ENCODE measurements at regions not wholly inside any gene's neighbourhood (a gene's known extent, or its start where the extent isn't known, plus 50 kb on each side); places are given as distances from the start of the nearest gene placed in this dataset.

- Histone ChIP-seq H3K9ac (replicated peaks in 1 of 4; ENCODE audit: extremely low read depth in 1 of 4, low read depth in 3 of 4, low read length in 3 of 4) (no peak overlapping the region), H3K4ac (replicated peaks; ENCODE audit: insufficient read length, low read depth, low read length) (no peak overlapping the region), H3K23me2 (ENCODE audit: low read depth, low read length) (no peaks in the 10 kb centered on the region; the same call in 1 of the 2 replicates), H2BK20ac (ENCODE audit: low read length) (no peak overlapping the region), H3K18ac (ENCODE audit: extremely low read depth, low read length) (no peak overlapping the region), H2BK12ac (ENCODE audit: low read depth, low read length) (no peak overlapping the region), H3K79me1 (ENCODE audit: low read depth, low read length) (no peaks in the 10 kb centered on the region), H3K4me1 (replicated peaks in 1 of 4; ENCODE audit: control insufficient read depth in 3 of 4, insufficient read depth in 4 of 4, low read length in 3 of 4) (peaks cover 0 to 7% (median 0%) of the 10 kb centered on the region in 4 experiments; a peak in 4 of 7 replicates), H3K27me3 (replicated peaks in 1 of 4; ENCODE audit: control insufficient read depth in 3 of 4, extremely low read depth in 1 of 4, insufficient read depth in 3 of 4, low read length in 3 of 4) (no peaks in the 10 kb centered on the region; a peak in 1 of 7 replicates), H2AFZ (ENCODE audit: low read length) (no peak overlapping the region), H3K9me3 (ENCODE audit: insufficient read depth in 2 of 2, low read depth in 1 of 2, low read length in 1 of 2) (no peaks in the 10 kb centered on the region), H4K20me1 (replicated peaks in 1 of 2; ENCODE audit: control insufficient read depth in 1 of 2, insufficient read depth in 2 of 2, low read length in 2 of 2) (no peaks in the 10 kb centered on the region), H3K4me3 (ENCODE audit: extremely low read depth in 1 of 4, insufficient read depth in 2 of 4, low read depth in 3 of 4, low read length in 4 of 4) (no peak overlapping the region), H3K14ac (ENCODE audit: insufficient read length) (no peak overlapping the region), H4K91ac (replicated peaks; ENCODE audit: insufficient read length, low read length) (no peak overlapping the region), H2BK15ac (ENCODE audit: low read length) (no peak overlapping the region), H3K36me3 (ENCODE audit: control insufficient read depth in 2 of 4, insufficient read depth in 4 of 4, low read length in 3 of 4) (no peaks in the 10 kb centered on the region), H3K23ac (ENCODE audit: insufficient read length) (no peak overlapping the region), H4K8ac (ENCODE audit: extremely low read depth, insufficient read depth, low read length) (no peak overlapping the region), H2BK120ac (replicated peaks; ENCODE audit: low read depth, low read length) (no peak overlapping the region), H3K27ac (ENCODE audit: low read depth, low read length) (no peak overlapping the region), H3K56ac (replicated peaks; ENCODE audit: insufficient read length, low read depth, low read length) (no peak overlapping the region), H2AK5ac (ENCODE audit: low read depth, low read length) (no peak overlapping the region), H3K4me2 (ENCODE audit: insufficient read depth in 1 of 2, low read depth in 2 of 2, low read length in 2 of 2) (no peak overlapping the region), H4K5ac (ENCODE audit: insufficient read length, low read depth, low read length) (no peak overlapping the region), H2BK5ac (ENCODE audit: low read depth, low read length) (no peak overlapping the region), H3K79me2 (ENCODE audit: control insufficient read depth in 1 of 2, insufficient read depth in 2 of 2, low read length in 2 of 2) (no peaks in the 10 kb centered on the region)
- 67% methylated on average over 4 of the region's 4 CpGs; no CpG with 5 or more reads in 1 of the 2 experiments for WGBS, 2 experiments (ENCODE audit: extremely low coverage in 1 of 2, insufficient coverage in 1 of 2, insufficient read length in 1 of 2, insufficient replicate concordance in 2 of 2, low coverage in 1 of 2, low lambda C conversion rate in 2 of 2, missing lambda C conversion rate in 1 of 2)
- DNase-seq (ENCODE audit: low read depth in 1 of 2, low spot score in 2 of 2) (no peak), FAIRE-seq (no peak)
- POLR2A ChIA-PET (ENCODE audit: partially characterized antibody): no interaction called here
- CTCF ChIA-PET (ENCODE audit: partially characterized antibody): interaction anchor here (1.0 to 2.0 kb wide), 4 partner anchors 11 to 149 kb away, joined by 3 to 7 read pairs (median 5); no protein-coding TSS in a partner anchor
- TF ChIP-seq SP4 (IDR thresholded peaks at IDR 0.05; ENCODE audit: low read length): no peak
- no peak for TF ChIP-seq CTCF (IDR thresholded peaks at IDR 0.05; ENCODE audit: control extremely low read depth in 1 of 3, insufficient read depth in 1 of 3, low read depth in 1 of 3, low read length in 3 of 3)
- no peak for TF ChIP-seq TEAD4 (IDR thresholded peaks at IDR 0.05; ENCODE audit: low read depth, low read length)
- no peak for TF ChIP-seq USF2 (IDR thresholded peaks at IDR 0.05; ENCODE audit: low read length)
Measured at GRCh38 chr5:103374473-103374963, 116.0 kb downstream of the MACIR start.
